Breast epithelium (tissue), 3 donors: ENCODE measurements at regions not wholly inside any gene's neighbourhood (a gene's known extent, or its start where the extent isn't known, plus 50 kb on each side); places are given as distances from the start of the nearest gene placed in this dataset.

Experiments used
- CTCF ChIP-seq, 3 donors: fragments of 450-650 bp; IDR thresholded peaks; one replicate each; pipeline ENCODE4 v1.5.1; 2016 to 2017; ENCODE audit warnings: antibody characterized with exemption in 3 of 3, mild to moderate bottlenecking in 3 of 3, moderate library complexity in 3 of 3
- POLR2AphosphoS5 ChIP-seq, 3 donors: sonication (generic); formaldehyde crosslinking; IDR thresholded peaks; one replicate each; pipeline ENCODE4 v1.6.1; 2017; ENCODE audit warnings: antibody characterized with exemption in 3 of 3

- TF ChIP-seq POLR2AphosphoS5 (IDR thresholded peaks at IDR 0.05) (no peak), CTCF (IDR thresholded peaks at IDR 0.05) (no peak)
These were observed 135.9 kb upstream of the MARCHF11 start for GRCh38 chr5:16315501-16315900.
